Tibial nerve (tissue), 4 donors: ENCODE measurements at regions not wholly inside any gene's neighbourhood (a gene's known extent, or its start where the extent isn't known, plus 50 kb on each side); places are given as distances from the start of the nearest gene placed in this dataset.

Experiments
- DNase-seq, 2 donors: peaks; one replicate each; pipeline ENCODE4 v3.0.0-alpha.2; 2019; ENCODE audit warnings: low spot score in 2 of 2
- H3K27ac ChIP-seq, 4 donors: fragments of 200-600 bp; sonication (generic) in 3 of 4; one replicate each; pipeline ENCODE4 v1.5.1; 2017 to 2019; ENCODE audit warnings: mild to moderate bottlenecking in 1 of 4
- H3K27me3 ChIP-seq, 2 donors: fragments of 200-600 bp; sonication (generic) in 1 of 2; one replicate each; pipeline versions ENCODE4 v1.5.1 to v1.6.0; 2017 to 2019
- H3K36me3 ChIP-seq, 3 donors: fragments of 200-600 bp; sonication (generic); one replicate each; pipeline ENCODE4 v1.5.1; 2018 to 2019
- H3K4me1 ChIP-seq, 4 donors: fragments of 200-600 bp; sonication (generic) in 3 of 4; one replicate each; pipeline ENCODE4 v1.5.1; 2017 to 2019
- H3K4me3 ChIP-seq, 4 donors: fragments of 200-600 bp; sonication (generic) in 3 of 4; one replicate each; pipeline ENCODE4 v1.5.1; 2017 to 2019; ENCODE audit warnings: mild to moderate bottlenecking in 1 of 4, moderate library complexity in 1 of 4
- H3K9me3 ChIP-seq, 4 donors: fragments of 200-600 bp; sonication (generic) in 3 of 4; one replicate each; pipeline ENCODE4 v1.5.1; 2017 to 2019
- CTCF ChIP-seq, 5 experiments: fragments of 200-600 bp in 3 of 5; fragments of 450-650 bp in 2 of 5; sonication (generic) in 3 of 5; IDR thresholded peaks; one replicate each; pipeline ENCODE4 v1.5.1; 2016 to 2019; ENCODE audit warnings: antibody characterized with exemption in 5 of 5, mild to moderate bottlenecking in 3 of 5, moderate library complexity in 2 of 5
- EP300 ChIP-seq, 2 donors: sonication (generic); formaldehyde crosslinking; IDR thresholded peaks; one replicate each; pipeline ENCODE4 v1.6.1; 2017; ENCODE audit warnings: antibody characterized with exemption in 2 of 2, mild to moderate bottlenecking in 1 of 2
- POLR2A ChIP-seq, 2 donors: fragments of 450-650 bp; IDR thresholded peaks; one replicate each; pipeline ENCODE4 v1.6.1; 2017; ENCODE audit warnings: antibody characterized with exemption in 2 of 2, mild to moderate bottlenecking in 2 of 2, moderate library complexity in 2 of 2
- WGBS, 2 donors: methylation state at CpG; one replicate each; pipeline ENCODE4 v1.1.5; 2018; 5-methylcytosine and 5-hydroxymethylcytosine counted together

GRCh38 chr2:9083287-9083686 is 79.8 kb upstream of the MBOAT2 start:
- Histone ChIP-seq H3K36me3 (no peaks in the 10 kb centered on the region), H3K4me3 (no peak overlapping the region), H3K9me3 (peaks cover 0 to 6% (median 0%) of the 10 kb centered on the region in 4 donors), H3K27me3 (no peaks in the 10 kb centered on the region), H3K27ac (no peak overlapping the region), H3K4me1 (peaks cover 0 to 11% (median 3%) of the 10 kb centered on the region in 4 donors)
- WGBS, 2 donors, result 67 to 85% methylated on average over 3 of the region's 3 CpGs
- no peak for DNase-seq
- no peak for TF ChIP-seq CTCF (IDR thresholded peaks at IDR 0.05)
- no peak for TF ChIP-seq POLR2A (IDR thresholded peaks at IDR 0.05)
- TF ChIP-seq EP300 (IDR thresholded peaks at IDR 0.05), result no peak

GRCh38 chr2:9082158-9082557 is 78.7 kb upstream of the MBOAT2 start:
- TF ChIP-seq EP300 (IDR thresholded peaks at IDR 0.05) (no peak), POLR2A (IDR thresholded peaks at IDR 0.05) (no peak), CTCF (IDR thresholded peaks at IDR 0.05) (no peak)
- H3K27ac ChIP-seq, result no peak overlapping the region
- peaks cover 0 to 8% (median 3%) of the 10 kb centered on the region in 4 donors for H3K4me1 ChIP-seq
- no peaks in the 10 kb centered on the region for H3K27me3 ChIP-seq
- no peaks in the 10 kb centered on the region for H3K36me3 ChIP-seq
- no peak overlapping the region for H3K4me3 ChIP-seq
- peaks cover 0 to 6% (median 0%) of the 10 kb centered on the region in 4 donors for H3K9me3 ChIP-seq
- DNase-seq, result no peak

- no peak overlapping the region for H3K4me3 ChIP-seq
- no peak for DNase-seq
- peaks cover 0 to 6% (median 0%) of the 10 kb centered on the region in 4 donors for H3K9me3 ChIP-seq
- H3K36me3 ChIP-seq, result no peaks in the 10 kb centered on the region
- TF ChIP-seq EP300 (IDR thresholded peaks at IDR 0.05) (no peak), CTCF (IDR thresholded peaks at IDR 0.05) (no peak), POLR2A (IDR thresholded peaks at IDR 0.05) (no peak)
- H3K27me3 ChIP-seq, result no peaks in the 10 kb centered on the region
- peaks cover 0 to 4% (median 1%) of the 10 kb centered on the region in 4 donors for H3K4me1 ChIP-seq
- no peak overlapping the region for H3K27ac ChIP-seq
- WGBS, 2 donors, result 94 to 97% methylated on average over 2 of the region's 2 CpGs
These were observed 78.3 kb upstream of the MBOAT2 start for GRCh38 chr2:9081750-9082149.

GRCh38 chr2:9078405-9078804 is 74.9 kb upstream of the MBOAT2 start:
- Histone ChIP-seq H3K36me3 (no peaks in the 10 kb centered on the region), H3K27ac (no peak overlapping the region), H3K27me3 (no peaks in the 10 kb centered on the region), H3K4me3 (no peak overlapping the region), H3K4me1 (no peaks in the 10 kb centered on the region), H3K9me3 (peaks cover 0 to 6% (median 0%) of the 10 kb centered on the region in 4 donors)
- DNase-seq, result no peak
- TF ChIP-seq CTCF (IDR thresholded peaks at IDR 0.05) (no peak), EP300 (IDR thresholded peaks at IDR 0.05) (no peak), POLR2A (IDR thresholded peaks at IDR 0.05) (no peak)
- WGBS, 2 donors, result 91 to 93% methylated on average over 8 of the region's 8 CpGs

- TF ChIP-seq POLR2A (IDR thresholded peaks at IDR 0.05), result no peak
- DNase-seq, result no peak
These were observed 74.2 kb upstream of the MBOAT2 start for GRCh38 chr2:9077691-9078090.

GRCh38 chr2:9076755-9077154 is 73.3 kb upstream of the MBOAT2 start:
- Histone ChIP-seq H3K27me3 (no peaks in the 10 kb centered on the region), H3K4me1 (no peaks in the 10 kb centered on the region), H3K27ac (no peak overlapping the region), H3K9me3 (peaks cover 0 to 6% (median 0%) of the 10 kb centered on the region in 4 donors), H3K36me3 (no peaks in the 10 kb centered on the region), H3K4me3 (no peak overlapping the region)
- TF ChIP-seq POLR2A (IDR thresholded peaks at IDR 0.05) (no peak), EP300 (IDR thresholded peaks at IDR 0.05) (no peak), CTCF (IDR thresholded peaks at IDR 0.05) (no peak)
- DNase-seq, result no peak
- WGBS, 2 donors, result 80 to 92% methylated on average over 6 of the region's 6 CpGs

More at GRCh38 chr2:9077691-9078090, 74.2 kb upstream of the MBOAT2 start:
- Histone ChIP-seq H3K4me1 (no peaks in the 10 kb centered on the region), H3K36me3 (no peaks in the 10 kb centered on the region), H3K9me3 (peaks cover 0 to 6% (median 0%) of the 10 kb centered on the region in 4 donors), H3K27me3 (no peaks in the 10 kb centered on the region), H3K4me3 (no peak overlapping the region), H3K27ac (no peak overlapping the region)
- WGBS, 2 donors, result 86 to 91% methylated on average over 2 of the region's 2 CpGs
